GM12878 (cell line): ENCODE measurements at regions not wholly inside any gene's neighbourhood (a gene's known extent, or its start where the extent isn't known, plus 50 kb on each side); places are given as distances from the start of the nearest gene placed in this dataset.

Source experiments
- ATAC-seq: fragments of 200-7000 bp; cut with Tn5 transposase; 3 replicates; pipeline ENCODE4 v1.9.1; 2020; ENCODE audit warnings: mild to moderate bottlenecking, moderate library complexity
- BruUV-seq: library from RNA; stranded (reverse); fragments of 400-500 nt; replicated peaks from 2 replicates; lab custom pipeline; 2021; lab: Mats Ljungman, UMichigan
- CTCF ChIA-PET: fragments of 300-600 bp; sonication (Branson Sonifier 250); formaldehyde crosslinking; extraction: SDS; loops from one replicate; lab custom pipeline; 2021; ENCODE audit warnings: inconsistent platforms; lab: Yijun Ruan, JAX
- POLR2A ChIA-PET: fragments of 350-600 bp; formaldehyde crosslinking; extraction: SDS; loops from one replicate; lab custom pipeline; 2021; ENCODE audit warnings: inconsistent platforms; lab: Charles Lee
- RAD21 ChIA-PET: fragments of 300-600 bp; sonication (Branson Sonifier 250); formaldehyde crosslinking; loops from one replicate; lab custom pipeline; 2023; ENCODE audit warnings: antibody characterized with exemption; ENCODE audit not compliant: unreplicated experiment; lab: Charles Lee
- SMC1A ChIA-PET: fragments of 300-600 bp; sonication (Branson Sonifier 250); formaldehyde crosslinking; loops from one replicate; lab custom pipeline; 2023; ENCODE audit not compliant: unreplicated experiment, uncharacterized antibody; lab: Charles Lee
- DNase-seq: peaks from one replicate; pipeline ENCODE4 v3.0.0-alpha.2; 2011; ENCODE audit warnings: low read depth, low spot score
- FAIRE-seq: peaks from 3 replicates; lab custom pipeline; 2011; peaks lifted over from hg19 to GRCh38; lab: Jason Lieb, UNC
- H2AFZ ChIP-seq: 2 replicates; pipeline ENCODE4 v1.6.0; 2011; ENCODE audit warnings: low read depth, low read length, control low read depth; ENCODE audit not compliant: control insufficient read depth
- H3K27ac ChIP-seq: 2 replicates; pipeline ENCODE4 v1.5.1; 2011; ENCODE audit warnings: control low read depth; ENCODE audit not compliant: control insufficient read depth, insufficient read depth
- H3K27me3 ChIP-seq, 2 experiments: replicated peaks in 1 of 2; 2 replicates each; pipeline versions ENCODE4 v1.6.0 to v1.6.1; 2011; ENCODE audit warnings: low read length in 1 of 2; ENCODE audit not compliant: control insufficient read depth in 2 of 2, insufficient read depth in 2 of 2
- H3K36me3 ChIP-seq, 2 experiments: 2 replicates each; pipeline ENCODE4 v1.5.1; 2011; ENCODE audit warnings: low read length in 1 of 2; ENCODE audit not compliant: control insufficient read depth in 2 of 2, insufficient read depth in 2 of 2
- H3K4me1 ChIP-seq: 2 replicates; pipeline ENCODE4 v1.6.1; 2011; ENCODE audit warnings: mild to moderate bottlenecking, low read length, moderate library complexity, mixed read lengths; ENCODE audit not compliant: control insufficient read depth, insufficient read depth
- H3K4me2 ChIP-seq: 2 replicates; pipeline ENCODE4 v1.6.0; 2011; ENCODE audit warnings: control low read depth; ENCODE audit not compliant: control insufficient read depth, insufficient read depth
- H3K4me3 ChIP-seq: fragments of 200-600 bp; sonication (generic); 2 replicates; pipeline ENCODE4 v1.5.1; 2016
- H3K79me2 ChIP-seq: 2 replicates; pipeline ENCODE4 v1.6.0; 2011; ENCODE audit warnings: low read length; ENCODE audit not compliant: control insufficient read depth, insufficient read depth
- H3K9ac ChIP-seq: 2 replicates; pipeline ENCODE4 v1.8.0; 2011; ENCODE audit warnings: low read length, control low read depth, mixed read lengths; ENCODE audit not compliant: control insufficient read depth, insufficient read depth
- H3K9me3 ChIP-seq: replicated peaks from 3 replicates; pipeline ENCODE4 v1.5.1; 2011; ENCODE audit warnings: mild to moderate bottlenecking, low read length; ENCODE audit not compliant: control insufficient read depth, insufficient read depth
- H4K20me1 ChIP-seq: 2 replicates; pipeline ENCODE4 v1.6.0; 2011; ENCODE audit not compliant: control insufficient read depth, insufficient read depth
- ASH2L ChIP-seq: fragments of 300-600, 200-600 bp; sonication (generic); IDR thresholded peaks from 2 replicates; pipeline ENCODE4 v1.6.1; 2017; ENCODE audit warnings: low read depth, mild to moderate bottlenecking, borderline replicate concordance
- BACH1 ChIP-seq: fragments of 450-650 bp; IDR thresholded peaks from 2 replicates; pipeline ENCODE4 v1.6.1; 2017; ENCODE audit warnings: mild to moderate bottlenecking, borderline replicate concordance
- BHLHE40 ChIP-seq, 2 experiments: fragments of 450-650 bp in 1 of 2; IDR thresholded peaks; 2 replicates each; pipeline ENCODE4 v1.6.1; 2011 to 2017; ENCODE audit warnings: low read depth in 2 of 2, borderline replicate concordance in 1 of 2, improper control_type of control experiment in 1 of 2, low read length in 1 of 2, mild to moderate bottlenecking in 1 of 2
- CBFB ChIP-seq: IDR thresholded peaks from 2 replicates; pipeline ENCODE4 v1.6.1; 2016; ENCODE audit warnings: antibody characterized with exemption, low read depth
- DPF2 ChIP-seq: fragments of 450-650 bp; IDR thresholded peaks from 2 replicates; pipeline ENCODE4 v1.6.1; 2017; ENCODE audit warnings: mild to moderate bottlenecking
- FOS ChIP-seq: IDR thresholded peaks from 3 replicates; pipeline ENCODE4 v1.6.1; 2011; ENCODE audit warnings: borderline replicate concordance; ENCODE audit not compliant: insufficient read length; ENCODE audit errors: extremely low read depth
- HDGF ChIP-seq: fragments of 450-650 bp; IDR thresholded peaks from 2 replicates; pipeline ENCODE4 v1.6.1; 2016; ENCODE audit warnings: antibody characterized with exemption
- JUNB ChIP-seq: IDR thresholded peaks from 2 replicates; pipeline ENCODE4 v1.6.1; 2016; ENCODE audit warnings: antibody characterized with exemption, mild to moderate bottlenecking
- NKRF ChIP-seq: fragments of 450-650 bp; conservative IDR thresholded peaks from 2 replicates; pipeline ENCODE4 v1.6.1; 2017; ENCODE audit warnings: mild to moderate bottlenecking, moderate library complexity
- NRF1 ChIP-seq: conservative IDR thresholded peaks from 2 replicates; pipeline ENCODE4 v1.6.1; 2011; ENCODE audit warnings: mild to moderate bottlenecking, low read depth, low read length, improper control_type of control experiment
- PBX3 ChIP-seq: IDR thresholded peaks from 2 replicates; pipeline ENCODE4 v1.6.1; 2011; ENCODE audit warnings: mild to moderate bottlenecking, low read depth, low read length, moderate library complexity; ENCODE audit not compliant: insufficient replicate concordance
- POLR2AphosphoS2 ChIP-seq: IDR thresholded peaks from 2 replicates; pipeline ENCODE4 v1.6.1; 2011; ENCODE audit warnings: low read depth, mild to moderate bottlenecking, low read length, improper control_type of control experiment, moderate library complexity
- REST ChIP-seq: IDR thresholded peaks from 2 replicates; pipeline ENCODE4 v1.6.1; 2012; ENCODE audit warnings: mild to moderate bottlenecking, low read depth, low read length
- SREBF1 ChIP-seq: IDR thresholded peaks from 2 replicates; pipeline ENCODE4 v1.6.1; 2012; ENCODE audit warnings: mild to moderate bottlenecking, low read length
- STAT1 ChIP-seq: fragments of 450-650 bp; conservative IDR thresholded peaks from 2 replicates; pipeline ENCODE4 v1.6.1; 2014; ENCODE audit warnings: antibody characterized with exemption, mild to moderate bottlenecking
- WRNIP1 ChIP-seq: IDR thresholded peaks from 2 replicates; pipeline ENCODE4 v1.6.1; 2011; ENCODE audit warnings: low read depth, low read length, improper control_type of control experiment, borderline replicate concordance
- ZBED1 ChIP-seq: IDR thresholded peaks from 2 replicates; pipeline ENCODE4 v1.6.1; 2016; ENCODE audit warnings: borderline replicate concordance
- ZNF24 ChIP-seq: fragments of 450-650 bp; IDR thresholded peaks from 2 replicates; pipeline ENCODE4 v1.6.1; 2017; ENCODE audit warnings: antibody characterized with exemption, mild to moderate bottlenecking
- WGBS: methylation state at CpG from one replicate; pipeline ENCODE4 v1.1.6; 2016; ENCODE audit warnings: low lambda C conversion rate; ENCODE audit not compliant: insufficient replicate concordance, insufficient coverage; ENCODE audit errors: missing lambda C conversion rate; 5-methylcytosine and 5-hydroxymethylcytosine counted together
- in situ Hi-C: fragments of 300-500 bp; cut with MboI; formaldehyde crosslinking; loops from 9 replicates; pipeline ENCODE4 v1.14.3; 2018; ENCODE audit warnings: mixed read lengths
- intact Hi-C: fragments of 100-400 bp; cut with micrococcal nuclease; formaldehyde crosslinking; loops from one replicate; pipeline ENCODE4 v1.14.2; 2022; ENCODE audit not compliant: unreplicated experiment

GRCh38 chr1:112779665-112780526 is 64.8 kb upstream of the PPM1J start:
- ChIA-PET CTCF (no interaction called here), POLR2A (no interaction called here), RAD21 (interaction anchor here (0.7 kb wide), 1 partner anchor 63 kb away, joined by 3 read pairs; no protein-coding TSS in a partner anchor), SMC1A (interaction anchor here (1.3 to 1.5 kb wide), 2 partner anchors 12 to 16 kb away, joined by 4 read pairs; no protein-coding TSS in a partner anchor)
- Histone ChIP-seq H3K36me3 (no peaks in the 10 kb centered on the region), H3K27me3 (no peaks in the 10 kb centered on the region; a peak in 1 of 4 replicates), H3K4me1 (no peaks in the 10 kb centered on the region), H4K20me1 (no peaks in the 10 kb centered on the region), H3K9me3 (no peaks in the 10 kb centered on the region), H2AFZ (no peak overlapping the region), H3K27ac (no peak overlapping the region), H3K4me2 (no peak overlapping the region), H3K4me3 (no peak overlapping the region), H3K79me2 (no peaks in the 10 kb centered on the region), H3K9ac (no peak overlapping the region)
- intact Hi-C loops (no loop called here), in situ Hi-C loops (no loop called here)
- no TSS peak for BruUV-seq
- no peak for DNase-seq
- WGBS = 53% methylated on average over 12 of the region's 12 CpGs
- TF ChIP-seq REST = no peak
- no peak for TF ChIP-seq HDGF
- TF ChIP-seq ZBED1 = no peak
- TF ChIP-seq WRNIP1 = no peak
- no peak for TF ChIP-seq NKRF
- TF ChIP-seq ZNF24 = no peak
- TF ChIP-seq JUNB = no peak
- no peak for TF ChIP-seq CBFB
- TF ChIP-seq BHLHE40 (IDR thresholded peaks at IDR 0.05; ENCODE audit: borderline replicate concordance in 1 of 2, low read depth in 2 of 2, low read length in 1 of 2) = no peak
- no peak for TF ChIP-seq DPF2
- no peak for TF ChIP-seq STAT1
- TF ChIP-seq BACH1 = no peak
- no peak for TF ChIP-seq ASH2L
- no peak for TF ChIP-seq PBX3
- TF ChIP-seq POLR2AphosphoS2 = no peak
- no peak for TF ChIP-seq SREBF1
- TF ChIP-seq NRF1 = no peak
- TF ChIP-seq FOS = no peak
- ATAC-seq = no peak
- FAIRE-seq = no peak
